ENCODE measurements at regions not wholly inside any gene's neighbourhood (a gene's known extent, or its start where the extent isn't known, plus 50 kb on each side); places are given as distances from the start of the nearest gene placed in this dataset.

DNA sequence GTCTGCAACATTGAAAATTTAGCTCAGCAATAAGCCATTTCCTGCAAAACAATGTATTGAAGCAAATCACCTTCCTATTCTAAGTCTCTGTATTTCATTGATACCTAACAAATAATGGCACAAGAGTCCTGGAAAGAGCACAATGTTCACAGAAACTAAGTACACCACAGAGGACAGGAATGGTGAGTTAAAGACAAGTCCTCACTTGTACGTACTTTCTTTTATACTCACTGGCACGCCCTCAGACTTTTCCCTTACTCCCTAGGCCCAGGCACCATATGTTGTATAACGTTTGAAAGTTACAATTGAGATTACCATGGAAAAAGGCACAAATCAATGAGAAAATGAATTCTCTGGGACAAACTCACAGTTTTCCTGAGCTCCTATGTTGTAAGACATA lies 683.0 kb upstream of the MANEA start:
- TF ChIP-seq, protein P1, sequence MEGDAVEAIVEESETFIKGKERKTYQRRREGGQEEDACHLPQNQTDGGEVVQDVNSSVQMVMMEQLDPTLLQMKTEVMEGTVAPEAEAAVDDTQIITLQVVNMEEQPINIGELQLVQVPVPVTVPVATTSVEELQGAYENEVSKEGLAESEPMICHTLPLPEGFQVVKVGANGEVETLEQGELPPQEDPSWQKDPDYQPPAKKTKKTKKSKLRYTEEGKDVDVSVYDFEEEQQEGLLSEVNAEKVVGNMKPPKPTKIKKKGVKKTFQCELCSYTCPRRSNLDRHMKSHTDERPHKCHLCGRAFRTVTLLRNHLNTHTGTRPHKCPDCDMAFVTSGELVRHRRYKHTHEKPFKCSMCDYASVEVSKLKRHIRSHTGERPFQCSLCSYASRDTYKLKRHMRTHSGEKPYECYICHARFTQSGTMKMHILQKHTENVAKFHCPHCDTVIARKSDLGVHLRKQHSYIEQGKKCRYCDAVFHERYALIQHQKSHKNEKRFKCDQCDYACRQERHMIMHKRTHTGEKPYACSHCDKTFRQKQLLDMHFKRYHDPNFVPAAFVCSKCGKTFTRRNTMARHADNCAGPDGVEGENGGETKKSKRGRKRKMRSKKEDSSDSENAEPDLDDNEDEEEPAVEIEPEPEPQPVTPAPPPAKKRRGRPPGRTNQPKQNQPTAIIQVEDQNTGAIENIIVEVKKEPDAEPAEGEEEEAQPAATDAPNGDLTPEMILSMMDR (IDR thresholded peaks at IDR 0.05) = no peak
- no peak for TF ChIP-seq POLR2A (IDR thresholded peaks at IDR 0.05)
- TF ChIP-seq EP300 (IDR thresholded peaks at IDR 0.05) = no peak
- no peak for TF ChIP-seq POLR2AphosphoS5 (IDR thresholded peaks at IDR 0.05)
